ENCODE measurements at regions not wholly inside any gene's neighbourhood (a gene's known extent, or its start where the extent isn't known, plus 50 kb on each side); places are given as distances from the start of the nearest gene placed in this dataset.

GRCh38 chr14:106511006-106511799 is 984.8 kb downstream of the TMEM121 start:
- FAIRE-seq (no peak), DNase-seq (ENCODE audit: low read depth in 1 of 2, low spot score in 2 of 2) (no peak)
- Histone ChIP-seq H3K4me1 (replicated peaks in 1 of 4; ENCODE audit: control insufficient read depth in 3 of 4, insufficient read depth in 4 of 4, low read length in 3 of 4) (no peaks in the 10 kb centered on the region), H2BK5ac (ENCODE audit: low read depth, low read length) (no peak overlapping the region), H3K56ac (replicated peaks; ENCODE audit: insufficient read length, low read depth, low read length) (no peak overlapping the region), H2BK20ac (ENCODE audit: low read length) (no peak overlapping the region), H3K27ac (ENCODE audit: low read depth, low read length) (no peak overlapping the region), H3K79me2 (ENCODE audit: control insufficient read depth in 1 of 2, insufficient read depth in 2 of 2, low read length in 2 of 2) (no peaks in the 10 kb centered on the region), H3K9me3 (ENCODE audit: insufficient read depth in 2 of 2, low read depth in 1 of 2, low read length in 1 of 2) (peaks cover 79 to 95% of the 10 kb centered on the region in 2 experiments), H3K27me3 (replicated peaks in 1 of 4; ENCODE audit: control insufficient read depth in 3 of 4, extremely low read depth in 1 of 4, insufficient read depth in 3 of 4, low read length in 3 of 4) (no peaks in the 10 kb centered on the region), H3K4me3 (ENCODE audit: extremely low read depth in 1 of 4, insufficient read depth in 2 of 4, low read depth in 3 of 4, low read length in 4 of 4) (no peak overlapping the region), H3K23me2 (ENCODE audit: low read depth, low read length) (no peaks in the 10 kb centered on the region), H2BK15ac (ENCODE audit: low read length) (no peak overlapping the region), H4K91ac (replicated peaks; ENCODE audit: insufficient read length, low read length) (no peak overlapping the region), H2AFZ (ENCODE audit: low read length) (no peak overlapping the region), H2BK120ac (replicated peaks; ENCODE audit: low read depth, low read length) (no peak overlapping the region), H3K4ac (replicated peaks; ENCODE audit: insufficient read length, low read depth, low read length) (no peak overlapping the region), H2AK5ac (ENCODE audit: low read depth, low read length) (no peak overlapping the region), H3K14ac (ENCODE audit: insufficient read length) (no peak overlapping the region), H3K18ac (ENCODE audit: extremely low read depth, low read length) (no peak overlapping the region), H3K36me3 (ENCODE audit: control insufficient read depth in 2 of 4, insufficient read depth in 4 of 4, low read length in 3 of 4) (no peaks in the 10 kb centered on the region), H4K20me1 (replicated peaks in 1 of 2; ENCODE audit: control insufficient read depth in 1 of 2, insufficient read depth in 2 of 2, low read length in 2 of 2) (no peaks in the 10 kb centered on the region), H3K79me1 (ENCODE audit: low read depth, low read length) (no peaks in the 10 kb centered on the region), H2BK12ac (ENCODE audit: low read depth, low read length) (no peak overlapping the region), H3K4me2 (ENCODE audit: insufficient read depth in 1 of 2, low read depth in 2 of 2, low read length in 2 of 2) (no peak overlapping the region), H3K9ac (replicated peaks in 1 of 4; ENCODE audit: extremely low read depth in 1 of 4, low read depth in 3 of 4, low read length in 3 of 4) (no peak overlapping the region), H4K5ac (ENCODE audit: insufficient read length, low read depth, low read length) (no peak overlapping the region), H4K8ac (ENCODE audit: extremely low read depth, insufficient read depth, low read length) (no peak overlapping the region), H3K23ac (ENCODE audit: insufficient read length) (no peak overlapping the region)
- POLR2A ChIA-PET (ENCODE audit: partially characterized antibody) = no interaction called here
- CTCF ChIA-PET (ENCODE audit: partially characterized antibody) = no interaction called here
- WGBS, 2 experiments (ENCODE audit: extremely low coverage in 1 of 2, insufficient coverage in 1 of 2, insufficient read length in 1 of 2, insufficient replicate concordance in 2 of 2, low coverage in 1 of 2, low lambda C conversion rate in 2 of 2, missing lambda C conversion rate in 1 of 2) = 83% methylated on average over 9 of the region's 9 CpGs; no CpG with 5 or more reads in 1 of the 2 experiments
- TF ChIP-seq ATF3 (IDR thresholded peaks at IDR 0.05; ENCODE audit: insufficient read depth, low read depth, low read length) = no peak
- no peak for TF ChIP-seq KDM4A (IDR thresholded peaks at IDR 0.05; ENCODE audit: low read depth, low read length, severe bottlenecking)
- no peak for TF ChIP-seq RFX5 (IDR thresholded peaks at IDR 0.05; ENCODE audit: borderline replicate concordance, low read depth, low read length)
- TF ChIP-seq CEBPB (IDR thresholded peaks at IDR 0.05; ENCODE audit: low read depth, low read length) = no peak
- TF ChIP-seq RXRA (IDR thresholded peaks at IDR 0.05; ENCODE audit: insufficient read depth, low read depth, low read length) = no peak
- no peak for TF ChIP-seq CHD2 (IDR thresholded peaks at IDR 0.05; ENCODE audit: low read length)
- no peak for TF ChIP-seq GABPA (IDR thresholded peaks at IDR 0.05; ENCODE audit: borderline replicate concordance, insufficient read depth, low read length)
- TF ChIP-seq E2F6 (IDR thresholded peaks at IDR 0.05) = no peak
- TF ChIP-seq SRF (IDR thresholded peaks at IDR 0.05; ENCODE audit: low read depth, low read length) = no peak
- TF ChIP-seq SIN3A (conservative IDR thresholded peaks at IDR 0.05 in 1 of 2, IDR thresholded peaks at IDR 0.05 in 1 of 2; ENCODE audit: low read depth in 1 of 2, low read length in 2 of 2) = no peak

Data from H1 (cell line).